Endothelial cell of umbilical vein (primary cell): ENCODE measurements at regions not wholly inside any gene's neighbourhood (a gene's known extent, or its start where the extent isn't known, plus 50 kb on each side); places are given as distances from the start of the nearest gene placed in this dataset.

Experiments used
- BruUV-seq: library from RNA; stranded (reverse); fragments of 400-500 nt; replicated peaks from 2 replicates; lab custom pipeline; 2021; lab: Mats Ljungman, UMichigan
- CTCF ChIA-PET: fragments of 300-600, 350-600 bp; sonication (Branson Sonifier 250); formaldehyde crosslinking; loops from one replicate; lab custom pipeline; 2021; ENCODE audit warnings: antibody characterized with exemption, inconsistent platforms; lab: Charles Lee
- POLR2A ChIA-PET: fragments of 300-600, 350-600 bp; sonication (Branson Sonifier 250); formaldehyde crosslinking; loops from one replicate; lab custom pipeline; 2021; ENCODE audit warnings: antibody characterized with exemption, inconsistent platforms; lab: Charles Lee
- DNase-seq: peaks from one replicate; pipeline ENCODE4 v3.0.0-alpha.2; 2011; ENCODE audit warnings: low read depth, low spot score
- FAIRE-seq: peaks from 2 replicates; lab custom pipeline; 2011; peaks lifted over from hg19 to GRCh38; lab: Jason Lieb, UNC
- H2AFZ ChIP-seq: 2 replicates; pipeline ENCODE4 v1.6.0; 2012; ENCODE audit warnings: low read depth, low read length, control low read depth, inconsistent platforms
- H3K27ac ChIP-seq: 2 replicates; pipeline ENCODE4 v1.5.1; 2011; ENCODE audit warnings: low read depth, mild to moderate bottlenecking, control low read depth, low read length, moderate library complexity; ENCODE audit not compliant: insufficient read depth
- H3K27me3 ChIP-seq, 2 experiments: 2 replicates each; pipeline versions ENCODE4 v1.6.0 to v1.6.1; 2011; ENCODE audit warnings: low read length in 2 of 2, mixed read lengths in 1 of 2; ENCODE audit not compliant: control insufficient read depth in 2 of 2, insufficient read depth in 2 of 2
- H3K36me3 ChIP-seq, 2 experiments: 2 replicates in 1 of 2; 3 replicates in 1 of 2; pipeline ENCODE4 v1.5.1; 2011; ENCODE audit warnings: low read length in 2 of 2, mild to moderate bottlenecking in 1 of 2, moderate library complexity in 1 of 2; ENCODE audit not compliant: control insufficient read depth in 2 of 2, insufficient read depth in 2 of 2; ENCODE audit errors: extremely low read depth in 1 of 2
- H3K4me1 ChIP-seq: 3 replicates; pipeline ENCODE4 v1.5.1; 2011; ENCODE audit warnings: mild to moderate bottlenecking, low read length; ENCODE audit not compliant: control insufficient read depth, insufficient read depth; ENCODE audit errors: extremely low read depth
- H3K4me2 ChIP-seq: 2 replicates; pipeline ENCODE4 v1.6.1; 2011; ENCODE audit warnings: low read length, control low read depth, mixed read lengths; ENCODE audit not compliant: insufficient read depth
- H3K4me3 ChIP-seq, 3 experiments: fragments of 200-600 bp in 1 of 3; sonication (generic), shearing (Covaris generic) in 1 of 3; replicated peaks in 1 of 3; 2 replicates each; pipeline ENCODE4 v1.5.1; 2011 to 2016; ENCODE audit warnings: control low read depth in 3 of 3, low read length in 3 of 3, mild to moderate bottlenecking in 2 of 3, inconsistent platforms in 1 of 3, low read depth in 1 of 3, moderate library complexity in 1 of 3; ENCODE audit not compliant: insufficient read depth in 1 of 3
- H3K79me2 ChIP-seq: 2 replicates; pipeline ENCODE4 v1.6.0; 2012; ENCODE audit warnings: low read length, inconsistent platforms; ENCODE audit not compliant: control insufficient read depth, insufficient read depth
- H3K9ac ChIP-seq: replicated peaks from 2 replicates; pipeline ENCODE3; 2011; ENCODE audit warnings: low read length, control low read depth; ENCODE audit not compliant: insufficient read depth; ENCODE audit errors: extremely low read depth
- H3K9me1 ChIP-seq: replicated peaks from 3 replicates; pipeline ENCODE4 v1.6.0; 2011; ENCODE audit warnings: mild to moderate bottlenecking, low read length; ENCODE audit not compliant: control insufficient read depth, insufficient read depth; ENCODE audit errors: extremely low read depth
- H3K9me3 ChIP-seq: replicated peaks from 2 replicates; pipeline ENCODE4 v1.5.1; 2012; ENCODE audit warnings: low read length, inconsistent platforms; ENCODE audit not compliant: control insufficient read depth, insufficient read depth
- H4K20me1 ChIP-seq: replicated peaks from 2 replicates; pipeline ENCODE3; 2011; ENCODE audit warnings: mild to moderate bottlenecking, low read length; ENCODE audit not compliant: control insufficient read depth, insufficient read depth; ENCODE audit errors: extremely low read depth
- CTCF ChIP-seq, 2 donors: IDR thresholded peaks; 1 replicate in 1 of 2; 2 replicates in 1 of 2; pipeline ENCODE4 v1.5.1; 2011; ENCODE audit warnings: low read length in 2 of 2, mild to moderate bottlenecking in 2 of 2, moderate library complexity in 2 of 2, control low read depth in 1 of 2, inconsistent platforms in 1 of 2, low read depth in 1 of 2; ENCODE audit not compliant: insufficient read depth in 1 of 2; ENCODE audit errors: extremely low read depth in 1 of 2
- EZH2 ChIP-seq: IDR thresholded peaks from 2 replicates; pipeline ENCODE4 v1.6.1; 2012; ENCODE audit warnings: borderline replicate concordance, low read depth, mild to moderate bottlenecking, moderate library complexity, low read length, inconsistent platforms; ENCODE audit not compliant: severe bottlenecking
- FOS ChIP-seq: IDR thresholded peaks from 2 replicates; pipeline ENCODE4 v1.6.1; 2011; ENCODE audit warnings: mild to moderate bottlenecking, low read length, moderate library complexity, borderline replicate concordance; ENCODE audit not compliant: insufficient read depth
- GATA2 ChIP-seq: IDR thresholded peaks from 2 replicates; pipeline ENCODE4 v1.7.0; 2011; ENCODE audit warnings: low read depth, mild to moderate bottlenecking, moderate library complexity, mixed read lengths, low read length; ENCODE audit not compliant: insufficient read length, insufficient read depth
- JUN ChIP-seq: IDR thresholded peaks from 2 replicates; pipeline ENCODE4 v1.6.1; 2011; ENCODE audit warnings: borderline replicate concordance, low read depth; ENCODE audit not compliant: insufficient read length, insufficient read depth
- MAX ChIP-seq: IDR thresholded peaks from 2 replicates; pipeline ENCODE4 v1.6.1; 2011; ENCODE audit not compliant: insufficient read depth, insufficient read length
- MYC ChIP-seq: IDR thresholded peaks from one replicate; pipeline ENCODE4 v1.6.1; 2011; ENCODE audit warnings: mild to moderate bottlenecking, low read depth, low read length
- POLR2A ChIP-seq: IDR thresholded peaks from 2 replicates; pipeline ENCODE4 v1.6.1; 2012; ENCODE audit warnings: low read depth, mild to moderate bottlenecking, control low read depth, low read length
- POLR2AphosphoS5 ChIP-seq: IDR thresholded peaks from 2 replicates; pipeline ENCODE4 v1.6.1; 2012; ENCODE audit warnings: low read depth, mild to moderate bottlenecking, control low read depth, low read length, moderate library complexity; ENCODE audit not compliant: insufficient read depth
- dilution Hi-C: fragments of 300-500 bp; cut with MboI; formaldehyde crosslinking; loops from one replicate; pipeline ENCODE4 v1.15.0; 2019; ENCODE audit warnings: low sequenced_read_pairs; ENCODE audit not compliant: extremely low pct_ligation_motif_present
- intact Hi-C: fragments of 100-400 bp; cut with micrococcal nuclease; formaldehyde crosslinking; loops from one replicate; pipeline ENCODE4 v1.10.0; 2022

GRCh38 chr6:51199105-51199552 lies 380.5 kb downstream of the TFAP2B start:
- Histone ChIP-seq H3K9me3 (peaks cover 2% of the 10 kb centered on the region), H3K36me3 (no peaks in the 10 kb centered on the region), H3K79me2 (no peaks in the 10 kb centered on the region), H3K4me1 (no peaks in the 10 kb centered on the region), H3K9me1 (no peaks in the 10 kb centered on the region), H3K4me2 (no peak overlapping the region), H3K27me3 (no peaks in the 10 kb centered on the region), H3K9ac (no peak overlapping the region), H3K4me3 (no peak overlapping the region), H3K27ac (no peak overlapping the region), H2AFZ (no peak overlapping the region), H4K20me1 (no peaks in the 10 kb centered on the region)
- BruUV-seq, result no TSS peak
- ChIA-PET POLR2A (no interaction called here), CTCF (no interaction called here)
- intact Hi-C loops, result no loop called here
- TF ChIP-seq MYC (no peak), MAX (no peak), POLR2AphosphoS5 (no peak), EZH2 (no peak), POLR2A (no peak), GATA2 (no peak), JUN (no peak), FOS (no peak), CTCF (IDR thresholded peaks at IDR 0.05; ENCODE audit: extremely low read depth in 1 of 2, insufficient read depth in 1 of 2, low read depth in 1 of 2, low read length in 2 of 2) (no peak)
- no peak for DNase-seq
- dilution Hi-C loops, result no loop called here
- FAIRE-seq, result no peak
